OCI-LY3 (cell line): ENCODE measurements at regions not wholly inside any gene's neighbourhood (a gene's known extent, or its start where the extent isn't known, plus 50 kb on each side); places are given as distances from the start of the nearest gene placed in this dataset.

Experiments used
- H2AFZ ChIP-seq: fragments of 200-600, 300-600 bp; shearing (Covaris generic); 2 replicates; pipeline ENCODE4 v1.6.0; 2014; ENCODE audit warnings: antibody characterized with exemption, low read depth, low read length
- H3K27ac ChIP-seq: fragments of 200-600, 300-600 bp; sonication (generic); 2 replicates; pipeline ENCODE4 v1.5.1; 2014; ENCODE audit warnings: mild to moderate bottlenecking, low read length, moderate library complexity, mixed read lengths
- H3K27me3 ChIP-seq: fragments of 200-600, 300-600 bp; sonication (generic); 2 replicates; pipeline ENCODE4 v1.6.1; 2014; ENCODE audit warnings: low read depth, low read length, mixed read lengths
- H3K36me3 ChIP-seq: fragments of 200-600, 300-600 bp; sonication (generic); replicated peaks from 2 replicates; pipeline ENCODE3; 2014; ENCODE audit warnings: low read depth, low read length, mixed read lengths
- H3K4me1 ChIP-seq: fragments of 300-600, 200-600 bp; sonication (generic); 2 replicates; pipeline ENCODE4 v1.6.1; 2014; ENCODE audit warnings: low read length, mixed read lengths
- H3K4me2 ChIP-seq: fragments of 200-600, 300-600 bp; sonication (generic); 2 replicates; pipeline ENCODE4 v1.6.1; 2014; ENCODE audit warnings: low read length, mixed read lengths
- H3K4me3 ChIP-seq: fragments of 300-600, 200-600 bp; sonication (generic); 2 replicates; pipeline ENCODE4 v1.5.1; 2014; ENCODE audit warnings: antibody characterized with exemption, mild to moderate bottlenecking, low read length, moderate library complexity
- H3K79me2 ChIP-seq: fragments of 300-600, 200-600 bp; shearing (Covaris generic); 2 replicates; pipeline ENCODE4 v1.6.1; 2014; ENCODE audit warnings: mild to moderate bottlenecking, low read length, mixed read lengths
- H3K9ac ChIP-seq: fragments of 300-600, 200-600 bp; shearing (Covaris generic); 2 replicates; pipeline ENCODE4 v1.6.0; 2014; ENCODE audit warnings: mild to moderate bottlenecking, low read length, moderate library complexity
- H3K9me3 ChIP-seq: fragments of 200-600, 300-600 bp; shearing (Covaris generic); 2 replicates; pipeline ENCODE4 v1.6.1; 2014; ENCODE audit warnings: low read length, mixed read lengths; ENCODE audit not compliant: insufficient read depth
- H4K20me1 ChIP-seq: fragments of 200-600, 300-600 bp; sonication (generic); 2 replicates; pipeline ENCODE4 v1.6.1; 2016; ENCODE audit warnings: low read length, mixed read lengths; ENCODE audit not compliant: insufficient read depth
- CTCF ChIP-seq: fragments of 200-600, 300-600 bp; sonication (generic); IDR thresholded peaks from 2 replicates; pipeline ENCODE4 v1.5.1; 2014; ENCODE audit warnings: antibody characterized with exemption, low read length, low read depth
- EZH2phosphoT487 ChIP-seq: fragments of 200-600 bp; shearing (Covaris generic); IDR thresholded peaks from 2 replicates; pipeline ENCODE4 v1.6.1; 2018; ENCODE audit warnings: antibody characterized with exemption, mixed run types, low read depth

- Histone ChIP-seq H2AFZ (no peak overlapping the region), H3K79me2 (no peaks in the 10 kb centered on the region), H3K36me3 (no peaks in the 10 kb centered on the region), H3K4me3 (no peak overlapping the region), H3K9ac (no peak overlapping the region), H4K20me1 (no peaks in the 10 kb centered on the region), H3K9me3 (no peaks in the 10 kb centered on the region), H3K4me1 (no peaks in the 10 kb centered on the region), H3K4me2 (no peak overlapping the region), H3K27ac (no peak overlapping the region), H3K27me3 (no peaks in the 10 kb centered on the region)
- no peak for TF ChIP-seq EZH2phosphoT487
- no peak for TF ChIP-seq CTCF
Measured at GRCh38 chr2:103789381-103790095, 1027.7 kb downstream of the TMEM182 start.

GRCh38 chr2:103792042-103792441 lies 1030.2 kb downstream of the TMEM182 start:
- Histone ChIP-seq H3K27me3 (no peaks in the 10 kb centered on the region), H3K27ac (no peak overlapping the region), H4K20me1 (no peaks in the 10 kb centered on the region), H3K36me3 (no peaks in the 10 kb centered on the region), H3K4me2 (no peak overlapping the region), H3K9ac (no peak overlapping the region), H3K79me2 (no peaks in the 10 kb centered on the region), H3K4me3 (no peak overlapping the region), H3K9me3 (no peaks in the 10 kb centered on the region), H3K4me1 (no peaks in the 10 kb centered on the region), H2AFZ (no peak overlapping the region)
- no peak for TF ChIP-seq CTCF
- TF ChIP-seq EZH2phosphoT487 = no peak

- Histone ChIP-seq H3K36me3 (no peaks in the 10 kb centered on the region), H3K4me2 (no peak overlapping the region), H3K4me1 (no peaks in the 10 kb centered on the region), H2AFZ (no peak overlapping the region), H4K20me1 (no peaks in the 10 kb centered on the region), H3K79me2 (no peaks in the 10 kb centered on the region), H3K27me3 (no peaks in the 10 kb centered on the region), H3K9ac (no peak overlapping the region), H3K9me3 (no peaks in the 10 kb centered on the region), H3K27ac (no peak overlapping the region), H3K4me3 (no peak overlapping the region)
- TF ChIP-seq CTCF = no peak
- TF ChIP-seq EZH2phosphoT487 = no peak
Measured at GRCh38 chr2:103798291-103798690, 1036.5 kb downstream of the TMEM182 start.

GRCh38 chr2:103804013-103804412 lies 1042.2 kb downstream of the TMEM182 start:
- H2AFZ ChIP-seq = no peak overlapping the region
- no peak overlapping the region for H3K27ac ChIP-seq
- H4K20me1 ChIP-seq = no peaks in the 10 kb centered on the region
- no peaks in the 10 kb centered on the region for H3K27me3 ChIP-seq
- H3K9ac ChIP-seq = no peak overlapping the region
- no peak overlapping the region for H3K4me2 ChIP-seq
- H3K79me2 ChIP-seq = no peaks in the 10 kb centered on the region
- TF ChIP-seq CTCF = no peak
- H3K9me3 ChIP-seq = no peaks in the 10 kb centered on the region
- no peak overlapping the region for H3K4me3 ChIP-seq
- no peaks in the 10 kb centered on the region for H3K36me3 ChIP-seq
- no peaks in the 10 kb centered on the region for H3K4me1 ChIP-seq
